GM21723 (cell line): ENCODE measurements at regions not wholly inside any gene's neighbourhood (a gene's known extent, or its start where the extent isn't known, plus 50 kb on each side); places are given as distances from the start of the nearest gene placed in this dataset.

Source experiments
- ATAC-seq: cut with Tn5 transposase; IDR thresholded peaks from one replicate; pipeline ENCODE4 v1.9.1; 2021; ENCODE audit warnings: mild to moderate bottlenecking, moderate library complexity; ENCODE audit not compliant: unreplicated experiment

DNA sequence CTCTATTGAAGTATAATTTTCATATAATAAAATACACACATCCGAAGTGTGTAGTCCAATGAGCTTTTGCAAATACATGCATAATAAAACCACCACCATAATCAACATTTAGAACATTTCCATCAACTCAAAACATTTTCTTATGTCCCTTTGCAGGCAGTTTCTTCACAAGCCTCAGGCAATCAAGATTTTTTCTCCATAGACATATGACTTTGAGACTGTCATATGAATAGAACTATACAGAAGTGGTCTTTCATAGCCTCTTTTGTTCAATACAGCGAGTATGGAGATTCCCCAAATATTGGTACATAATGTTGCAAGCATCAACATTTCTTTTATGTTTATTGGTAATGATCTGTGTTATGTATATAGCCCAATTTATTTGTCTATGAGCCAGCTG, 983.2 kb downstream of the CDH11 start:
- ATAC-seq: no peak

DNA sequence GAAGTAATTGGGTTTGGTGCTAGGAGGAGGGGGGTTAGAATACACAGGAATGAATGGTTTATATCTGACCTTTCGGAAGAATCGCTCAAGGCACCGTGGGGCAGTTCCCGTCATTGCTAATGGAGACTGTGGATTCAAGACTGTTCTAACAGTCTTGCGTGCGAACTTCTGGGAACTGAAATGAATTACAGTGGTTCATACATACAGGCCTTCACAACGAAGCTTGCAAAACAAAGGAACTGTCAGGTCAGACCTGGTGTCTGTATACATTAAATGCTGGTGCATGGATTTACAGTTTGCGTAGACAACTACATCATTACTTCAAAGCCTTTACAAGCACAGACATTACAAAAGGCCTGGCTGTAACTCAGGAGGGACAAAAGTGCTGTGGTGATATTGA, 983.9 kb downstream of the CDH11 start:
- no peak for ATAC-seq

DNA sequence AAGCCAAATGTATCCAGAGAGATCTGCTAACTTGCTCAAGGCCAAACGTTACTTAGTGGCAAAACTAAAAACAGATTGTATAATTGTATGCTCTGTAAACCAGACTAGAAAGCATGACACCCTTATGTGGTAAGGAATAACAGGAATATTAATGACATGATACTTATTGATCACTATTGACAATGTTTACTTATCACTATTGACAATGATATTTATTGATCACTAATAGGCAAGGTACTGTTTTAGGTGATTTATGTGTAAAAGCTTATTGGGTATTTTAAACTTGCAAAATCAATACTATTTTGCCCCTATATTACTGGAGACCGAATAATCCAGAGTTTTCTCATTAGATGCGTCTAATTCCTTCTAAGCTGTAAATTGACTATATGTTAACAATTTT, 985.1 kb downstream of the CDH11 start:
- ATAC-seq: no peak

DNA sequence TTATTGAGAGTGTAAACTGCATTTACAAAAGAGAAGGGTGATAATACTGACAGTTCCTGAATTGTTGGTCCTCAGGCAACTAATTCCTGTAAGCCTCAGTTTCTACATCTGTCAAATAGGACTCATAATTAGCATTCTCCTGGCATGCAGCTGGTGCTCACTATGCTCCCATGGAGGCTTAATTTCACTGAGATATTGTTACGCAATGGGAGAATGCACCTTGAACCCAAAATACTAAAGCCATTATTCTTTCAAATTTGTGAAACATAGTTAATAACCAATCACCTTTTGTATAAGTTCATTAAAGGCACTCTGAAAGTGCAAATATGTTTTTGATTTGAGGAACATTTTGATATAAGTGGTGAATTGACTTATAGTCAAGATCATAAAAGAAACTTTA, 985.5 kb downstream of the CDH11 start:
- no peak for ATAC-seq

DNA sequence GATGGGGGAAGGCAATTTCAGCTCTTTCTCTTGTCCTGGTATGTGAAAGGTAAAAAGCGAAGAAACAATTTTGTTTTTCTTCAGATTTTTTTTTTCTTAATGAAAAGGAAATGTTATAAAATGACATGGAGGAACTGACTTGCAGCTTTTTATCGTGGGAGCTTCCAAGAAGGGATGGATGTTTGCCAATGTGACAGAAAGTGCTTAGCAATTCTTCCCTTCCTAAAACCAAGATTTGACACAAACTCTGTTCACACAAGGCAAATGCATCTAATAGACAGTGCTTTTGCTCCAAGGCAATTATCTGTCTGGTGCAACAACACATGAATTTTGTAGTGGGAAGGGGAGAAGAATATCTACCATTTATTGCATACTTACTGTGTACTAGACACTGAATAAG, 988.5 kb downstream of the CDH11 start:
- ATAC-seq: no peak

DNA sequence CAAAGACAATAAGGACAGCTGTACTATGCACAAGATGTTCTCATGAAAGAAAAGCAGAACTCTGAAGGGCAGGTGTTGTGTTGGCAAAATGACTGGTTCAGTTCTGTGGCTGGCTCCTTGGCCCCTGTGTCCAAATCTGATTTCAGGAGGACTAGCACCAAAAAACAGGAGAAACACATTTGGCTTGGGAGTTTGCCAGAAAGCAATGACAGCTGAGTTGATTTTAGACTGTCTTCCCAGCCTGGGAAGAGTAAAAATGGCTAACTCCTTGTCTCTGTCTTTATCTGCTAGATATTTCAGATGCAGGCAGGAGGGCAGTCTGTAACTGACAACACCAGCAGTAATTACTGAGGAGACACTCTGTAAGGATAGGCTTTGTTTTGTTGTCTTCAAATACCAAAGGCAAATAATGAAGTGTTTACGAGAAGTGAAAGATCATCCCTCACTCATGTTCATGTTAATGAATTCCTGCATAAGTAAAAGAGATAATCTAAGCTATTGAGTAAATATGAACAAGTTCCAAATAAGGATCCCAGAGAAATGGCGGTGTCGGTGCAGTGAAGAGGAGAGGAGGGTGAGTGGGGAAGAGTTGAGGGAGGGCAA, 989.0 kb downstream of the CDH11 start:
- ATAC-seq: no peak

DNA sequence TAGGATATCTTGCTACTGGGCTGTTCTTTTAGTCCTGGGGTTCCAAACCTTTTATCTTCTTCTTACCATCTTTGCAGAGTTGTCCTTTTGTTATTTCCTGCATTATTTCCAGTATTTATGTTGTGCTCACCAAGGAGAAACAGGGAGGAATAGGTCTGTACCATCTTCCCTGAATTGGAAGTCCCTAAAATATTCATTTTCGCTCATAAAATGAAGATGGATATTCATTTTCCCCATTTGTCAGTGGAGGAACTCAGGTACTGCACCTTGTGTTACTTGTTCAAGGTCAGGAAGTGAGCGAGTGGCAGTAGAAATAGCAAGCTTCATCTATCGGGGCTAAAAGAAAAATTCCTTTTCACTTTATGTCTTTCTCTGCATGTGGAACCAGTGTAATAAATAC, 989.7 kb downstream of the CDH11 start:
- no peak for ATAC-seq

DNA sequence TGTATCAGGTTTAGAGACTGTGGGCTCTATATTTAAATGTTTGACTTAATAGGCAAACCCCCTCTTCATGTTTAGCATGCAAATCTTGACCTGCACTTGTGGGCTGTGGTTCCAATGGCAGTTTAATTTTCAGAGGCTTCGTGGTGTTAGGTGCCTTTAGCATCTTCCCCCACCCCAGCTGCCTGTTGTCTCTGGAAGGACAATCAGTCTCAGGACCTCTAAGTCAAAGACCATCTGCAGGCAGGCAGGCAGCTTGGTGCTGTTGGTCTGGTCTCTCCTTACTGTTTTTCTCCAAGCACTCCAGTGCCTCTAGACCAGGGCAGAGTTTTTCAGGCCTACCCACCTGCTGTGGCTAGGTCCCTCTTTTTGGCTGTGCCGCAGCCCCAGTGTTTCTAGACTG, 990.4 kb downstream of the CDH11 start:
- no peak for ATAC-seq

DNA sequence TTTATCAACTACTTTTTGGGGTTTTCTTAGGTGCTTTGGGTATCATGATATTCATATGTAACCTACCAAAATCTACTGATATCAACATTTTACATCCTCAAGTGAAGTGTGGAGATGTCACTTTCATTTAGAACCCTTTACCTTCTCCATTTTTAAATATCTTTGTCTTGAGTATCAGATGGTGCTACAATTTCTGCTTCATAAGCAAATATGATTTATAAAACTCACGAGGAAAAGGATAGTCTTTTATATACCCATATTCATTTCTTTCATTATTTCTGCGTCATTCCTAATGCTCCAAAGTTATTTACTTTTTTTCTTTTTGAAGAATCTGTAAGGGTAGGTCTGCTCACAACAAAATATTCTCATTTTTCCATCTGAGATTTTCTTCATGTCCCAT, 991.7 kb downstream of the CDH11 start:
- ATAC-seq: no peak

DNA sequence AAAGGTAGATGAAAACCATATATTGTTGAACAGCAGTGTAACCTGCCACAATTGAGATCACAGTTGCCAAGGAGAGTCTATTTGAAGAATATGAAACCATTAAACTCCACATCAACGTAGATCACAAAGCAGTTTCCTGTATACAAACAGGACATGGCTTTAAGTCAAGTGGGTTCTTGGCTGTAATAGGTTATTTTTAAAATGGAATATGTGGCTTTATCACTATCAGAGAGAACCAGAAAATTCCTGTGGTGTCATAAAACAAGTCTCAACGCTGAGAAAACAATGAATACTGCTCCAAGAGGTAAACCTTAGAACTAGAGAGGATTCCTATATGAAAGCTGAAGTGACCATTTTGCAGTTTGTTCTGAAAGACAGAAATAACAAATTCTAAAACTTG, 999.7 kb downstream of the CDH11 start:
- ATAC-seq: no peak

DNA sequence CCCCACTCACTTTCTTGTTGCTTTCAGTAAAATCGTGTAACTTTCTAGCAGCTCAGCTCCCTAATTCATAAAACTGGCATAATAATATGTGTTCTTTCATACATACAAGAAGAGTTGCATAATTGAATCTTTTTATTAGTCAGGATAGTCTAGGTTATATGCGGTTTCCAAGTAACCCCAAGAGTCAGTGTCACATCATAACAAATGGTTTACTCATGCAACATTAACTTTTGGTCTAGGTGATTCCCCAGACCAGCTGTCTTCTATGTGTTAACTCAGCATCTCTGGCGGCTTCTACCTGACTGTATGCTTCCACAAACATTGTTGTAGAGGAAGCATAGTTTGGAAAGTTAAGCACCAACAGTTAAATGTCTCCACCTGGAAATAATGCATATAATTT, 1000.4 kb downstream of the CDH11 start:
- ATAC-seq: no peak

DNA sequence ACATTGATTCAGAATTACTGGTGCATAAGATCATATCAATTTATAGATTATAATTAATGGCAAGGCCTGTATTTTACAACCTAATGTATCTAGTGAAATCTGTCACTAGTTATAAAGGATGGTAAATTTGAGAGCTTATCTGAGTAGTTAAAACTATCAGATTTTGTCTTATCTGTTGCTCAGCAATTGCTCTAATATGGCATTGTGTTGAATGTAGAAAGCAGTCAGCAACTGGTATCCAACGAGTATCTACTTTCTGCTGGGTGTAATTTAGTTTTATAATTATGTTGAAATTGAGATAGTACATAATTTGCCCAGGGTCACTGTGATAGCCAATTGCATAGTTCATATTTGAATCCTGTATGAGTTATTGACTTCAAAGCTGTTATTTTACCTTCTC, 1005.7 kb downstream of the CDH11 start:
- no peak for ATAC-seq

DNA sequence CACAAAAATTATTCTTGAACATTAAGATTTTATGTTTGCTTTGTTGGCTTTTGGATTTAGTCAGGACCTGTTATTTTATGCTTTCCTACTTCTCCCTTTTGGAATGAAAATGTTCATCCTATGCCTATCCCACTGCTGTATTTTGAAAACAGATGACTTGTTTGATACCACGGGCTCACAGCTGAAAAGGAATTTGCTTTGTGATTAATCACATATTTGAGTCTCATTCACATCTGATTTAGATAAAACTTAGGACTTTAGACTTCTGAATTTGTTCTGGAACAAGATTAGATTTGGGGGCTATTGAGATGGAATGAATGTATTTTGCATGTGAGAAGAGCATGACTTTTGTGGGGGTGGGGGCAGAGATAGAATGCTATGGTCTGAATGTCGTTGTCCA, 1012.6 kb downstream of the CDH11 start:
- no peak for ATAC-seq

DNA sequence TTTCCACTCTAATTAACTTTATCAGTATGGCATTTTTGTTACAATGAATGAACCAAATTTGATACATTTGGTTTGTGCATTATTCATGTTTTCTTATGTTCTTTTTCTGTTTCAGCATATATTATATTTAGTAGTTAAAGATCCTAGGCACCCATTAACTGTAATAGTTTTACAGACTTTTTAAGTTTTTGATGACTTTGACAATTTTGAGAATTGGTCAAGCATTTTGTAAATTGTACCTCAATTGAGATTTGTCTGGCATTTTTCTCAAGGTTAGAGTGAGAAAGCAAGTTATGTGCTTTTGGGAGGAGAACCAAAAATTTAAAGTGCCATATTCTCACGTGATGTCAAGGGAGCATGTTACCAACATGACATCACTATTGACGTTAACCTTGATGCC, 1019.2 kb downstream of the CDH11 start:
- no peak for ATAC-seq

DNA sequence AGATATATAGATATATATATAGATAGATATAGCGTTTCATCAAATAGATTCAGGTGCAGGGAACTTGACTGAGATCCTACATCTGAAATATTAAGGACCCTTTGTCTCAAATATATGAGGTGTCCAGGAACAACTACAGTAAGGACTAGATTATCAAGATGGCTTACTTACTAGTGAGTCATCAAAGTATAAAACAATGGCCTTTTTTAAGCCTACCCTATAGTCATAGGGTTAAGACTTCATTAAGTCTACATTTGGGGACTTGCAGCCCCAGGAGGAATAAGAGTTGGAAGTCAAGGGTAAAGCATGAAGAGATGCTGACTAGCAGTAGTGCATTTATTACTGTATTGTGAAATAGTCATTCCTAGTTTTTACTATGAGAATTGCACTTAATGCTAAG, 1023.4 kb downstream of the CDH11 start:
- no peak for ATAC-seq

DNA sequence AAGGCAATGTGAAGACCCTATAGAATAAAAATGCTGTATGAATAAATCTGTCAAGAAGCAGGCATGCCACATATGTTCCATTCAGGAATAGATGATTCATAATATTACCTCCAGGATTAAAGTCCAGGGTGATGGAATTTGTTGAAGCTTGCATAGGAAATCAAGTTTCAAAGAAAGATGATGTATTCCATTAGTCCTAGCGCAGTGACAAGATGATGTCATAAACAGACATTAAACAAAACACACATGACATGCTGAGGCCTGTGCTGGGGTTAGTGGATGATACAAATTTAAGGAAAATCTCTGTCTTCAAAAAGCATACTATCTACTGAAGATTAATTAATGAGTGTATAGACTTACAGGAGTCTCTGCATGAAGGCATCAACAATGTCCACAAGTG, 1025.2 kb downstream of the CDH11 start:
- no peak for ATAC-seq

DNA sequence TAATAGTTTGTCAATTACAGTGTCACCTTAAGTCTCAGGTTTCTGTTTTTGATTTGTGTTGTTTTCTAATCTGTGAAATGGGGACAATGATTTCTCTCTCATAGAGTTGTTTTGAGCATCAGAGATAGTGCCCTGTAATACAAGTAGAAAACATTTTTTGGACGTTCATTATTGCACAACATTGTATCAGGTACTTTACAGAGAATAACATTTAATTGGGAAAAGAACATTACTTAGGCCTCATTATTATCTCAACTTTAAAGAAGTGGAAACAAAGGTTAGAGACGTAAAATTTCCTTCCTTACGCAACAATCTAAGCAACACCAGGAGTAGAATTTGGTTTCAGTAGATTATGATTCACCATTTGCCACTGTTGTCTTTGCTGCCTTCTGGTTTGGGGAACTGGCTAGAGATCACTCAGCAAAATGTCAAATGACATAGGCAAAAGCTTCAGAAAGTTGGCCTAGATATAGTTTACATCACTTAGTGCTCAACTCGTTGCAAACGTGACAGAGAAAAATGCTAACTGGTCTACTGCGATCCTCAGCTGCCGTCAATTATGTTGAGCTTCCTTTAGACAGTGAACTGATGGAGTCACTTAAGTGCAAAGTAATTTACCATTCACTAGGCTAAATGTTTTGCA, 1026.8 kb downstream of the CDH11 start:
- ATAC-seq: no peak

DNA sequence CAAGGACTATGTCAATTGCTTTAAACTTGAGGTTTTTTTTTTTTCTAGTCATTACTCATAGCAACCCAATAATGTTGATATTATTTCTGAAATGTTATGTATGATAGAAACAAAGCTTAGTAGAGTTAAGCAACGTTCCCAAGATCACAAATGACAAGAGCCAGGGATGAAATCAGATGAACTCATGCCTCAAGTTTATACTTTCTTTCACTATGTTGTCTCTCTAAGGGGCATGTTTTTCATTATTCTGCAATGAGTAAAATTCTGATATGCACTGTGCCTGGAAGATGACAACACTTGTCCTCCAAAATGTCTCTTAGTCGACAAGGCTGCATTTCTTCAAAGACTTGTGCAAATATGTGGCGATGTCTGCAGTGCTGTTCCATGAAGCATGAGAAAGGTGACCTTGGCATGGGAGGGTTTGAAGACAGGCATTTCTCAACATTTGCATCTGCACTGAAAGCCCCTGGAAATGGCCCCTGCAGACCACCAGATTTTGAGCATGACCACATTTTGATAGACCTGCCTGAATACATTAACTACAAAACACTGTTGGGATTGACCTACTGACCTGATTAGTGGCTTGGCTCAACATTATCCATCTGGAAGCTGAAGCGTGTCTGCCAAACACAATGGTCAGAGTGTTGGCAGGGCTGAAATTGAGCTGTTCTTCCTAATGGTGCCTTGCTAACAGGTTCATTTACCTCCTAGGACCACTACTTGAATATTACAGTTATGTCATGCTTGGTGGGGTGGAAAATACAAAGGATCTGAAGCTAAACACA, 1027.5 kb downstream of the CDH11 start:
- ATAC-seq: no peak

DNA sequence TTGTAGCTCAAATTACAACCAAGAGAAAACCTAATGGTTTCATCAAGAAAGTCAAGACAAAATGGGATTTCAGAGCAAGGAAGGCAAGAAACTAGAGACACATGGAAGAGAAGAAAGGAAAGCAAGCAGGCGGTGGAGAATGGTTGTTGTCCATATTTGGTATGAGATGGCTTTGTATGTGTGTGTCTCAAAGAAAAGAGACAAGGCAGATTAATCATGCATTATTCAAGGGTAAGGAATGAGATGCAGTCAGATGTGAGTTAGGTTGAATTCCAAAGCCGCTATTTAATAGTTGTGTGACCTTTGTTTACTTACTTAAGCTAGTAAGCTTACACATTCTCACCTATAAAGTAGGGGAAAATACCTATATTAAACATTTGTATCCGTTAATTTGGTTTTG, 1029.6 kb downstream of the CDH11 start:
- no peak for ATAC-seq

DNA sequence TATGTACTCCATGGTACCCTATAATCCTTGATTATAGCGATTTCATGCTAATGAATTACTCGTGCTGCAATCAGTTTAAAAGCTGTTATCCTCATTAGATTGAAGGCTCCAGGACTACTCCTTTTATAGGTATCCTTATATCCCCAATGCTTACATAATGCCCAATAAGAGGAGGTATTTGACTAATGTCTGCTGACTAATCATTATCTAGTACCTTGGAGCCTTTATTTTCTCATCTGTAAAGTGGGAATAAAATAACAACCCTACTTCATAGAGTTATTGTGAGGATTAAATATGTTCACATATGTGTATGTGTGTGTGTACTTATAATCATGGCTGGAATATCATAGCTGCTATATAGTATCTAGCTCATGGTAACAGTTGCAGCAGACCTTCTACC, 1031.5 kb downstream of the CDH11 start:
- no peak for ATAC-seq

DNA sequence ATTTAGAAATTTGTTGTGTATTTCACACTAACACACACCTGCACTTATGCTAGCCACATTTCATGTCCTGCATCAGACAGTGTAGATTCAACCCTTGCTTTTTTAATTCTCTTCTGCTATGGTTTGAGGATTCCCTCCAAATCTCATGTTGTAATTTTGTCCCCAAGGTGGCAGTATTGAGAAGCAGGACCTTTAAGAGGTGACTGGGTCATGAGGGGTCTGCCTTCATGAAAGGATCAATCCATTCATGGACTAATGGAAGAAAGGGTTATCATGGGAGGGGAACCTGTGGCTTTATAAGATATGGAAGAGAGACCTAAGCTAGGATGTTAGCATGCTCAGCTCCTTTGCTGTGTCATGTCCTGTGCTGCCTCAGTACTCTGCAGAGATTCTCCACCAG, 1032.2 kb downstream of the CDH11 start:
- ATAC-seq: no peak

DNA sequence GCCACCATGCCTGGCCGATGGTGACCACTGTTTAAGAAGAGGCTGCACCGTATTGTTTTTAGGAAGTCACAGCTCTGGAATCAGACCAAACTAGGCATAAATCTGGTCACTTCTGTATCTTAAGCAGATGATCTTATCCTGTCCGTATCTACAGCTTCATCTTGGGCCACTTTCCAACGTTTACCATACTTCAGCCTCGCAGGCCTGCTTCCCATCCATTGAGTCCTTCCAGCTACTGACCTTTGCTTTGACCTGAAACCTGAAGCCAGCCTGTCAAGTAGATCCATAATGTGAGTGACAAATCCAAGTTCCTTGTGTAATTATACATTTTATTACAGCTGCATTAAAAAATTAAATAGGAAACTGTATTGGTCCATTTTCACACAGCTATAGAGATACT, 1033.0 kb downstream of the CDH11 start:
- ATAC-seq: no peak
